Activated CD4-positive, alpha-beta T cell treated with anti-CD3 and anti-CD28 coated beads, Interleukin-2, Interleukin-6, amounts not matched to agents 100 ng/mL and 50 ng/mL, durations not matched to agents 16 hours and 8 hours (primary cell): ENCODE measurements at regions not wholly inside any gene's neighbourhood (a gene's known extent, or its start where the extent isn't known, plus 50 kb on each side); places are given as distances from the start of the nearest gene placed in this dataset.
"Not testable (repeated sequence)": the region's sequence is repeated elsewhere in the genome, so short reads cannot be mapped to it uniquely, and the experiment has no call there.

Source experiments
- DNase-seq: peaks from one replicate; pipeline ENCODE4 v3.0.0-alpha.2; 2020

GRCh38 chr2:66170744-66171330 is 264.1 kb upstream of the MEIS1 start:
- no peak for DNase-seq

- no peak for DNase-seq
Measured at GRCh38 chr2:66169076-66169475, 265.8 kb upstream of the MEIS1 start.

GRCh38 chr2:66164470-66164869 is 270.5 kb upstream of the MEIS1 start:
- no peak for DNase-seq

- no peak for DNase-seq
Measured at GRCh38 chr2:66156171-66156570, 278.8 kb upstream of the MEIS1 start.

- no peak for DNase-seq
Measured at GRCh38 chr2:66153941-66154340, 281.0 kb upstream of the MEIS1 start.

GRCh38 chr2:66145490-66145889 is 289.4 kb upstream of the MEIS1 start:
- no peak for DNase-seq

- DNase-seq: not testable (repeated sequence)
Measured at GRCh38 chr2:66144324-66144723, 290.6 kb upstream of the MEIS1 start.

GRCh38 chr2:66137606-66138130 is 297.3 kb upstream of the MEIS1 start:
- DNase-seq: no peak

GRCh38 chr2:66134138-66134701 is 300.7 kb upstream of the MEIS1 start:
- DNase-seq: no peak

- DNase-seq: no peak
Measured at GRCh38 chr2:66127656-66128055, 307.3 kb upstream of the MEIS1 start.

GRCh38 chr2:66127061-66127460 is 307.9 kb upstream of the MEIS1 start:
- DNase-seq: no peak

- DNase-seq: no peak
Measured at GRCh38 chr2:66125951-66126350, 309.0 kb upstream of the MEIS1 start.

- DNase-seq: no peak
Measured at GRCh38 chr2:66122516-66122915, 312.4 kb upstream of the MEIS1 start.

- no peak for DNase-seq
Measured at GRCh38 chr2:66121946-66122345, 313.0 kb upstream of the MEIS1 start.

- no peak for DNase-seq
Measured at GRCh38 chr2:66113988-66114625, 320.8 kb upstream of the MEIS1 start.

GRCh38 chr2:66111706-66112105 is 323.2 kb upstream of the MEIS1 start:
- no peak for DNase-seq

- DNase-seq: no peak
Measured at GRCh38 chr2:66110608-66111007, 324.3 kb upstream of the MEIS1 start.

- DNase-seq: no peak
Measured at GRCh38 chr2:66110086-66110485, 324.8 kb upstream of the MEIS1 start.

- no peak for DNase-seq
Measured at GRCh38 chr2:66109419-66109818, 325.5 kb upstream of the MEIS1 start.

GRCh38 chr2:66105066-66105753 is 329.7 kb upstream of the MEIS1 start:
- no peak for DNase-seq

- no peak for DNase-seq
Measured at GRCh38 chr2:66103581-66103980, 331.3 kb upstream of the MEIS1 start.

GRCh38 chr2:66101206-66101605 is 333.7 kb upstream of the MEIS1 start:
- no peak for DNase-seq

GRCh38 chr2:66095820-66096345 is 339.0 kb upstream of the MEIS1 start:
- DNase-seq: no peak

- not testable (repeated sequence) for DNase-seq
Measured at GRCh38 chr2:66094689-66095088, 340.2 kb upstream of the MEIS1 start.
